ENCODE measurements at regions not wholly inside any gene's neighbourhood (a gene's known extent, or its start where the extent isn't known, plus 50 kb on each side); places are given as distances from the start of the nearest gene placed in this dataset.

GRCh38 chr12:78795934-78796445 is 68.6 kb upstream of the SYT1 start:
- no peaks in the 10 kb centered on the region for H3K27me3 ChIP-seq
- H4K20me1 ChIP-seq (ENCODE audit: insufficient read depth, poor library complexity, severe bottlenecking), result no peaks in the 10 kb centered on the region
- no peaks in the 10 kb centered on the region for H3K9me2 ChIP-seq (replicated peaks; ENCODE audit: insufficient read depth)
- no peak overlapping the region for H3K27ac ChIP-seq
- no peaks in the 10 kb centered on the region for H3K79me2 ChIP-seq
- DNase-seq (ENCODE audit: low spot score), result no peak
- no peak for TF ChIP-seq CTCF (IDR thresholded peaks at IDR 0.05; ENCODE audit: poor library complexity)
- no peak for TF ChIP-seq EZH2 (IDR thresholded peaks at IDR 0.05; ENCODE audit: borderline replicate concordance)
- TF ChIP-seq EZH2phosphoT487 (IDR thresholded peaks at IDR 0.05; ENCODE audit: low read depth, severe bottlenecking, unreplicated experiment), result no peak
- no peaks in the 10 kb centered on the region for H3K4me1 ChIP-seq (ENCODE audit: insufficient read depth)
- no peak overlapping the region for H3K4me3 ChIP-seq
- no peaks in the 10 kb centered on the region for H3K36me3 ChIP-seq (replicated peaks; ENCODE audit: insufficient read depth, low read depth)
- no peak overlapping the region for H3K4me2 ChIP-seq
- H2AFZ ChIP-seq, result no peak overlapping the region
- H3K9me3 ChIP-seq (ENCODE audit: low read depth), result no peaks in the 10 kb centered on the region

GRCh38 chr12:78797196-78797931 is 67.2 kb upstream of the SYT1 start:
- Histone ChIP-seq H3K27ac (no peak overlapping the region), H3K36me3 (replicated peaks; ENCODE audit: insufficient read depth, low read depth) (no peaks in the 10 kb centered on the region), H2AFZ (no peak overlapping the region), H3K9me2 (replicated peaks; ENCODE audit: insufficient read depth) (no peaks in the 10 kb centered on the region), H3K79me2 (no peaks in the 10 kb centered on the region), H3K4me2 (no peak overlapping the region), H4K20me1 (ENCODE audit: insufficient read depth, poor library complexity, severe bottlenecking) (no peaks in the 10 kb centered on the region), H3K27me3 (no peaks in the 10 kb centered on the region), H3K4me3 (no peak overlapping the region), H3K9me3 (ENCODE audit: low read depth) (no peaks in the 10 kb centered on the region), H3K4me1 (ENCODE audit: insufficient read depth) (no peaks in the 10 kb centered on the region)
- WGBS (ENCODE audit: low lambda C conversion rate, missing lambda C conversion rate), result 90% methylated on average over 2 of the region's 2 CpGs
- no peak for DNase-seq (ENCODE audit: low spot score)
- TF ChIP-seq EZH2phosphoT487 (IDR thresholded peaks at IDR 0.05; ENCODE audit: low read depth, severe bottlenecking, unreplicated experiment), result no peak
- TF ChIP-seq CTCF (IDR thresholded peaks at IDR 0.05; ENCODE audit: poor library complexity), result no peak
- TF ChIP-seq EZH2 (IDR thresholded peaks at IDR 0.05; ENCODE audit: borderline replicate concordance), result no peak

- TF ChIP-seq EZH2 (IDR thresholded peaks at IDR 0.05; ENCODE audit: borderline replicate concordance) (no peak), CTCF (IDR thresholded peaks at IDR 0.05; ENCODE audit: poor library complexity) (no peak), EZH2phosphoT487 (IDR thresholded peaks at IDR 0.05; ENCODE audit: low read depth, severe bottlenecking, unreplicated experiment) (no peak)
- H4K20me1 ChIP-seq (ENCODE audit: insufficient read depth, poor library complexity, severe bottlenecking), result no peaks in the 10 kb centered on the region
- 95% methylated on average over 1 of the region's 1 CpG for WGBS (ENCODE audit: low lambda C conversion rate, missing lambda C conversion rate)
- H3K4me2 ChIP-seq, result no peak overlapping the region
- H3K4me1 ChIP-seq (ENCODE audit: insufficient read depth), result no peaks in the 10 kb centered on the region
- no peaks in the 10 kb centered on the region for H3K27me3 ChIP-seq
- H2AFZ ChIP-seq, result no peak overlapping the region
- no peaks in the 10 kb centered on the region for H3K9me3 ChIP-seq (ENCODE audit: low read depth)
- H3K4me3 ChIP-seq, result no peak overlapping the region
- DNase-seq (ENCODE audit: low spot score), result no peak
- no peaks in the 10 kb centered on the region for H3K9me2 ChIP-seq (replicated peaks; ENCODE audit: insufficient read depth)
- H3K27ac ChIP-seq, result no peak overlapping the region
- no peaks in the 10 kb centered on the region for H3K79me2 ChIP-seq
- no peaks in the 10 kb centered on the region for H3K36me3 ChIP-seq (replicated peaks; ENCODE audit: insufficient read depth, low read depth)
Measured at GRCh38 chr12:78799649-78800048, 64.9 kb upstream of the SYT1 start.

Measured in hepatocyte (in vitro differentiated cells).